ENCODE measurements at regions not wholly inside any gene's neighbourhood (a gene's known extent, or its start where the extent isn't known, plus 50 kb on each side); places are given as distances from the start of the nearest gene placed in this dataset.

GRCh38 chr7:95691464-95691863 lies 80.9 kb upstream of the DYNC1I1 start:
- TF ChIP-seq CTCF (conservative IDR thresholded peaks at IDR 0.05; ENCODE audit: low read length) (no peak), EZH2phosphoT487 (IDR thresholded peaks at IDR 0.05; ENCODE audit: borderline replicate concordance, low read depth, low read length) (no peak)

Measured in OCI-LY7 (cell line).